ENCODE measurements at regions not wholly inside any gene's neighbourhood (a gene's known extent, or its start where the extent isn't known, plus 50 kb on each side); places are given as distances from the start of the nearest gene placed in this dataset.

- Histone ChIP-seq H3K9me3 (ENCODE audit: control insufficient read depth, insufficient read depth, low read length) (no peaks in the 10 kb centered on the region), H3K36me3 (ENCODE audit: control insufficient read depth, insufficient read depth, low read length) (no peaks in the 10 kb centered on the region), H3K27me3 (ENCODE audit: control insufficient read depth, insufficient read depth, low read length) (no peaks in the 10 kb centered on the region), H3K4me1 (ENCODE audit: control insufficient read depth, insufficient read depth, low read length) (no peaks in the 10 kb centered on the region), H3K4me3 (ENCODE audit: low read depth, low read length) (no peak overlapping the region), H3K27ac (ENCODE audit: low read depth, low read length) (no peak overlapping the region)
- no peak for DNase-seq (ENCODE audit: low read depth in 4 of 6, low spot score in 6 of 6)
- no CpG with 5 or more reads among the region's 3 CpGs for WGBS (ENCODE audit: insufficient coverage)
Observed at GRCh38 chr18:40673150-40673549, 1281.9 kb upstream of the PIK3C3 start.

GRCh38 chr18:40672590-40672989 is 1282.4 kb upstream of the PIK3C3 start:
- peak in 1 of 6 donors; percentile 24 for DNase-seq (ENCODE audit: low read depth in 4 of 6, low spot score in 6 of 6)
- no peak overlapping the region for H3K27ac ChIP-seq (ENCODE audit: low read depth, low read length)
- 50% methylated on average over 1 of the region's 4 CpGs for WGBS (ENCODE audit: insufficient coverage)
- no peak overlapping the region for H3K4me3 ChIP-seq (ENCODE audit: low read depth, low read length)
- no peaks in the 10 kb centered on the region for H3K9me3 ChIP-seq (ENCODE audit: control insufficient read depth, insufficient read depth, low read length)
- H3K36me3 ChIP-seq (ENCODE audit: control insufficient read depth, insufficient read depth, low read length) = no peaks in the 10 kb centered on the region
- H3K27me3 ChIP-seq (ENCODE audit: control insufficient read depth, insufficient read depth, low read length) = no peaks in the 10 kb centered on the region
- no peaks in the 10 kb centered on the region for H3K4me1 ChIP-seq (ENCODE audit: control insufficient read depth, insufficient read depth, low read length)

GRCh38 chr18:40670668-40671375 is 1284.2 kb upstream of the PIK3C3 start:
- Histone ChIP-seq H3K36me3 (ENCODE audit: control insufficient read depth, insufficient read depth, low read length) (no peaks in the 10 kb centered on the region), H3K4me1 (ENCODE audit: control insufficient read depth, insufficient read depth, low read length) (no peaks in the 10 kb centered on the region), H3K9me3 (ENCODE audit: control insufficient read depth, insufficient read depth, low read length) (no peaks in the 10 kb centered on the region), H3K4me3 (ENCODE audit: low read depth, low read length) (no peak overlapping the region), H3K27ac (ENCODE audit: low read depth, low read length) (no peak overlapping the region), H3K27me3 (ENCODE audit: control insufficient read depth, insufficient read depth, low read length) (no peaks in the 10 kb centered on the region)
- WGBS (ENCODE audit: insufficient coverage) = 27% methylated on average over 3 of the region's 8 CpGs
- peak; percentile 12 to 92 (median 31) for DNase-seq (ENCODE audit: low read depth in 4 of 6, low spot score in 6 of 6)

- no peak for DNase-seq (ENCODE audit: low read depth in 4 of 6, low spot score in 6 of 6)
- no peaks in the 10 kb centered on the region for H3K36me3 ChIP-seq (ENCODE audit: control insufficient read depth, insufficient read depth, low read length)
- no peaks in the 10 kb centered on the region for H3K27me3 ChIP-seq (ENCODE audit: control insufficient read depth, insufficient read depth, low read length)
- no peaks in the 10 kb centered on the region for H3K4me1 ChIP-seq (ENCODE audit: control insufficient read depth, insufficient read depth, low read length)
- 96% methylated on average over 12 of the region's 16 CpGs for WGBS (ENCODE audit: insufficient coverage)
- no peak overlapping the region for H3K27ac ChIP-seq (ENCODE audit: low read depth, low read length)
- H3K9me3 ChIP-seq (ENCODE audit: control insufficient read depth, insufficient read depth, low read length) = no peaks in the 10 kb centered on the region
- H3K4me3 ChIP-seq (ENCODE audit: low read depth, low read length) = no peak overlapping the region
Observed at GRCh38 chr18:40662898-40663437, 1292.1 kb upstream of the PIK3C3 start.

GRCh38 chr18:40653682-40654081 is 1301.4 kb upstream of the PIK3C3 start:
- Histone ChIP-seq H3K36me3 (ENCODE audit: control insufficient read depth, insufficient read depth, low read length) (no peaks in the 10 kb centered on the region), H3K27me3 (ENCODE audit: control insufficient read depth, insufficient read depth, low read length) (no peaks in the 10 kb centered on the region), H3K4me3 (ENCODE audit: low read depth, low read length) (no peak overlapping the region), H3K4me1 (ENCODE audit: control insufficient read depth, insufficient read depth, low read length) (no peaks in the 10 kb centered on the region), H3K9me3 (ENCODE audit: control insufficient read depth, insufficient read depth, low read length) (no peaks in the 10 kb centered on the region), H3K27ac (ENCODE audit: low read depth, low read length) (no peak overlapping the region)
- DNase-seq (ENCODE audit: low read depth in 4 of 6, low spot score in 6 of 6) = peak in 2 of 6 donors; percentile 4 to 26
- WGBS (ENCODE audit: insufficient coverage) = no CpG with 5 or more reads among the region's 1 CpG

GRCh38 chr18:40652321-40652720 is 1302.7 kb upstream of the PIK3C3 start:
- Histone ChIP-seq H3K9me3 (ENCODE audit: control insufficient read depth, insufficient read depth, low read length) (no peaks in the 10 kb centered on the region), H3K4me3 (ENCODE audit: low read depth, low read length) (no peak overlapping the region), H3K36me3 (ENCODE audit: control insufficient read depth, insufficient read depth, low read length) (no peaks in the 10 kb centered on the region), H3K4me1 (ENCODE audit: control insufficient read depth, insufficient read depth, low read length) (no peaks in the 10 kb centered on the region), H3K27me3 (ENCODE audit: control insufficient read depth, insufficient read depth, low read length) (no peaks in the 10 kb centered on the region), H3K27ac (ENCODE audit: low read depth, low read length) (no peak overlapping the region)
- peak in 1 of 6 donors; percentile 60 for DNase-seq (ENCODE audit: low read depth in 4 of 6, low spot score in 6 of 6)
- WGBS (ENCODE audit: insufficient coverage) = no CpG with 5 or more reads among the region's 1 CpG

- 97% methylated on average over 2 of the region's 3 CpGs for WGBS (ENCODE audit: insufficient coverage)
- DNase-seq (ENCODE audit: low read depth in 4 of 6, low spot score in 6 of 6) = no peak
- Histone ChIP-seq H3K27ac (ENCODE audit: low read depth, low read length) (no peak overlapping the region), H3K36me3 (ENCODE audit: control insufficient read depth, insufficient read depth, low read length) (no peaks in the 10 kb centered on the region), H3K27me3 (ENCODE audit: control insufficient read depth, insufficient read depth, low read length) (no peaks in the 10 kb centered on the region), H3K4me3 (ENCODE audit: low read depth, low read length) (no peak overlapping the region), H3K9me3 (ENCODE audit: control insufficient read depth, insufficient read depth, low read length) (no peaks in the 10 kb centered on the region), H3K4me1 (ENCODE audit: control insufficient read depth, insufficient read depth, low read length) (no peaks in the 10 kb centered on the region)
Observed at GRCh38 chr18:40651163-40651562, 1303.9 kb upstream of the PIK3C3 start.

GRCh38 chr18:40642692-40643229 is 1312.3 kb upstream of the PIK3C3 start:
- no peak for DNase-seq (ENCODE audit: low read depth in 4 of 6, low spot score in 6 of 6)
- Histone ChIP-seq H3K4me3 (ENCODE audit: low read depth, low read length) (no peak overlapping the region), H3K27ac (ENCODE audit: low read depth, low read length) (no peak overlapping the region), H3K9me3 (ENCODE audit: control insufficient read depth, insufficient read depth, low read length) (no peaks in the 10 kb centered on the region), H3K4me1 (ENCODE audit: control insufficient read depth, insufficient read depth, low read length) (no peaks in the 10 kb centered on the region), H3K27me3 (ENCODE audit: control insufficient read depth, insufficient read depth, low read length) (no peaks in the 10 kb centered on the region), H3K36me3 (ENCODE audit: control insufficient read depth, insufficient read depth, low read length) (no peaks in the 10 kb centered on the region)
- no CpG with 5 or more reads among the region's 4 CpGs for WGBS (ENCODE audit: insufficient coverage)

- no peak for DNase-seq (ENCODE audit: low read depth in 4 of 6, low spot score in 6 of 6)
- no CpG with 5 or more reads among the region's 3 CpGs for WGBS (ENCODE audit: insufficient coverage)
- no peaks in the 10 kb centered on the region for H3K27me3 ChIP-seq (ENCODE audit: control insufficient read depth, insufficient read depth, low read length)
- H3K27ac ChIP-seq (ENCODE audit: low read depth, low read length) = no peak overlapping the region
- H3K9me3 ChIP-seq (ENCODE audit: control insufficient read depth, insufficient read depth, low read length) = peaks cover 2% of the 10 kb centered on the region
- no peaks in the 10 kb centered on the region for H3K4me1 ChIP-seq (ENCODE audit: control insufficient read depth, insufficient read depth, low read length)
- no peak overlapping the region for H3K4me3 ChIP-seq (ENCODE audit: low read depth, low read length)
- no peaks in the 10 kb centered on the region for H3K36me3 ChIP-seq (ENCODE audit: control insufficient read depth, insufficient read depth, low read length)
Observed at GRCh38 chr18:40631319-40631718, 1323.7 kb upstream of the PIK3C3 start.

- Histone ChIP-seq H3K9me3 (ENCODE audit: control insufficient read depth, insufficient read depth, low read length) (peaks cover 2% of the 10 kb centered on the region), H3K4me1 (ENCODE audit: control insufficient read depth, insufficient read depth, low read length) (no peaks in the 10 kb centered on the region), H3K27me3 (ENCODE audit: control insufficient read depth, insufficient read depth, low read length) (no peaks in the 10 kb centered on the region), H3K27ac (ENCODE audit: low read depth, low read length) (no peak overlapping the region), H3K36me3 (ENCODE audit: control insufficient read depth, insufficient read depth, low read length) (no peaks in the 10 kb centered on the region), H3K4me3 (ENCODE audit: low read depth, low read length) (no peak overlapping the region)
- WGBS (ENCODE audit: insufficient coverage) = no CpG with 5 or more reads among the region's 1 CpG
- no peak for DNase-seq (ENCODE audit: low read depth in 4 of 6, low spot score in 6 of 6)
Observed at GRCh38 chr18:40630496-40630895, 1324.5 kb upstream of the PIK3C3 start.
